ENCODE measurements at regions not wholly inside any gene's neighbourhood (a gene's known extent, or its start where the extent isn't known, plus 50 kb on each side); places are given as distances from the start of the nearest gene placed in this dataset.
A peak's percentile ranks its signal among the peaks of the same experiment; 100 is the strongest.

DNA sequence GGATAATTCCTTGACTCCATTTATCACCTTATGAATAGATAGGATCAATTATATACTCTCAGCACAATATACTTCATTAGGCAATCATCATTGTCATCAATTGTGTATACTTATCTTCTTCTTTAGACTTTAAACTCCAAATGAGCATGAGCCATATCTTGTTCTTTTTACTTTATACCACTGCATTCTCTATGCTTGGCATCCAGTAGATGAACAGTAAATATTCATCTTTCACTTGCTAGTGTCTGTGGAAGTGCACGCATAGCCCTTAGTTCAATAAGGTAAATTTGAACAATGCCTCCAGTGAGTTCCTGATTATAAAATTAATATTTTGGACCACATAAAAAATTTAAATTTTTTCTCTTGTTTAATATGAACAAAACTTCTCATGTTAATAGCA lies 172.3 kb upstream of the SPRY2 start:
- H3K4me3 ChIP-seq (ENCODE audit: low read depth, low read length) = no peak overlapping the region
- no peaks in the 10 kb centered on the region for H3K27me3 ChIP-seq (replicated peaks)
- H3K27ac ChIP-seq = no peak overlapping the region
- no peak for DNase-seq
- TF ChIP-seq, protein P1, sequence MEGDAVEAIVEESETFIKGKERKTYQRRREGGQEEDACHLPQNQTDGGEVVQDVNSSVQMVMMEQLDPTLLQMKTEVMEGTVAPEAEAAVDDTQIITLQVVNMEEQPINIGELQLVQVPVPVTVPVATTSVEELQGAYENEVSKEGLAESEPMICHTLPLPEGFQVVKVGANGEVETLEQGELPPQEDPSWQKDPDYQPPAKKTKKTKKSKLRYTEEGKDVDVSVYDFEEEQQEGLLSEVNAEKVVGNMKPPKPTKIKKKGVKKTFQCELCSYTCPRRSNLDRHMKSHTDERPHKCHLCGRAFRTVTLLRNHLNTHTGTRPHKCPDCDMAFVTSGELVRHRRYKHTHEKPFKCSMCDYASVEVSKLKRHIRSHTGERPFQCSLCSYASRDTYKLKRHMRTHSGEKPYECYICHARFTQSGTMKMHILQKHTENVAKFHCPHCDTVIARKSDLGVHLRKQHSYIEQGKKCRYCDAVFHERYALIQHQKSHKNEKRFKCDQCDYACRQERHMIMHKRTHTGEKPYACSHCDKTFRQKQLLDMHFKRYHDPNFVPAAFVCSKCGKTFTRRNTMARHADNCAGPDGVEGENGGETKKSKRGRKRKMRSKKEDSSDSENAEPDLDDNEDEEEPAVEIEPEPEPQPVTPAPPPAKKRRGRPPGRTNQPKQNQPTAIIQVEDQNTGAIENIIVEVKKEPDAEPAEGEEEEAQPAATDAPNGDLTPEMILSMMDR (IDR thresholded peaks at IDR 0.05; ENCODE audit: low read depth, low read length, missing control alignments) = no peak
- no peaks in the 10 kb centered on the region for H3K36me3 ChIP-seq (replicated peaks)
- in situ Hi-C loops (cut with HindIII; ENCODE audit: low pct_ligation_motif_present, low sequenced_read_pairs) = no loop called here

DNA sequence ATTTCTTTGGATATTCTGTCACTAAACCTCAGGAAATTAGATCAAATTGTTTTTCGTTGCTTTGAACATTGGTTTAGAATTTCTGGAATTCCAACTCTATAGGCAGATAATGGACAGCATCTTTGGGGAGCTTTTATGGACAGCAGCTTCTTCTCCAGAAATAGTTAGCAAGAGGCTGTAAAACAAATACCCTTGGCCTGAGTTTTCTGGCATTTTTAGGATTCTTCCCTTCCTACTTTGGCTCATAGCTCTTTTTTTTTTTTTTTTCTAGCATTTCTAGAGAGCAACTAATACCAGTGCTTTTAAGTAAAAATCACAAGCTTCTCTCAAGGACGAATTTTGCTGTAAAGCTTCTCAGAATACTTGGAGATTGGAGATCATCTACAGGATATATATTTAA lies 169.8 kb upstream of the SPRY2 start:
- H3K27me3 ChIP-seq (replicated peaks) = no peaks in the 10 kb centered on the region
- in situ Hi-C loops (cut with HindIII; ENCODE audit: low pct_ligation_motif_present, low sequenced_read_pairs) = no loop called here
- no peak overlapping the region for H3K4me3 ChIP-seq (ENCODE audit: low read depth, low read length)
- no peaks in the 10 kb centered on the region for H3K36me3 ChIP-seq (replicated peaks)
- TF ChIP-seq, protein P1 (IDR thresholded peaks at IDR 0.05; ENCODE audit: low read depth, low read length, missing control alignments) = no peak
- DNase-seq = no peak
- H3K27ac ChIP-seq = no peak overlapping the region

DNA sequence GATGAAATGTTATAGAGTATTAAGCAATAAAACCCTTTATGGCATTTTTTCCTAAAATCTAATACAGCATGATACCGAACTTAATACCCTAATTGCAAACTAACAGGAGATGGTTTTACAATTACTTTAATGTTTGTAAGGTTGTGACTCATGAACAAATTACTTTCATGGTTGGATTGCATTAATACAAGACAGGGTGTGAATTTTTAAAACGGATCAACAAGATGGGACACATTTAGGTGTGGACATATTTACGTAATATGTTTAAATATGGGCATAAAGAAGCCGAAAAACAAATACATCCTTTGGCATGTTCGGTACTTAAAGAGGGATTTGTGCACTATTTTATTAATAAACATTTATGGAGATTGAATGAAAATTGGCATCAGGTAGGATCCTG lies 168.3 kb upstream of the SPRY2 start:
- TF ChIP-seq, protein P1 (IDR thresholded peaks at IDR 0.05; ENCODE audit: low read depth, low read length, missing control alignments) = no peak
- H3K36me3 ChIP-seq (replicated peaks) = no peaks in the 10 kb centered on the region
- in situ Hi-C loops (cut with HindIII; ENCODE audit: low pct_ligation_motif_present, low sequenced_read_pairs) = no loop called here
- no peak for DNase-seq
- no peak overlapping the region for H3K27ac ChIP-seq
- no peaks in the 10 kb centered on the region for H3K27me3 ChIP-seq (replicated peaks)
- H3K4me3 ChIP-seq (ENCODE audit: low read depth, low read length) = no peak overlapping the region

DNA sequence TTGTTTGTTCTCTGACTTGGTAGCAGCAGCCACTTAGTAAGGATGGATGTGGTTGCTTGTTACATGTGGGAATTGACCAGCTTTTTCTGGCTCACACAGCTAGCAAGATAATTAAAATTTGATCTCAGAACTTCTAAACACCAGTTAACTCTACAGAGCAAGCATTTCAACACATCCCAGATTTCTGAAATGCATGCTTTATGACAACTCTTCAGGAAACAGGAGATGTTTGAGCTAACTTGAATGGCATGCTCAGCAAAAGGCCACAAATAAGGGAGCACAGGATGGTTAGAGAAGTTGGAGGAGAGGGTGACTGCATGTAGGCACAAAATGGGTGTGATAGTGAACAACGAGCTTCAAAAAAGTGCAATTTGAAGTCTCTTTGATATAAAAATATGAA lies 167.1 kb upstream of the SPRY2 start:
- in situ Hi-C loops (cut with HindIII; ENCODE audit: low pct_ligation_motif_present, low sequenced_read_pairs) = no loop called here
- Histone ChIP-seq H3K4me3 (ENCODE audit: low read depth, low read length) (no peak overlapping the region), H3K36me3 (replicated peaks) (no peaks in the 10 kb centered on the region), H3K27me3 (replicated peaks) (no peaks in the 10 kb centered on the region), H3K27ac (no peak overlapping the region)
- DNase-seq = peak; percentile 11
- TF ChIP-seq, protein P1 (IDR thresholded peaks at IDR 0.05; ENCODE audit: low read depth, low read length, missing control alignments) = no peak

DNA sequence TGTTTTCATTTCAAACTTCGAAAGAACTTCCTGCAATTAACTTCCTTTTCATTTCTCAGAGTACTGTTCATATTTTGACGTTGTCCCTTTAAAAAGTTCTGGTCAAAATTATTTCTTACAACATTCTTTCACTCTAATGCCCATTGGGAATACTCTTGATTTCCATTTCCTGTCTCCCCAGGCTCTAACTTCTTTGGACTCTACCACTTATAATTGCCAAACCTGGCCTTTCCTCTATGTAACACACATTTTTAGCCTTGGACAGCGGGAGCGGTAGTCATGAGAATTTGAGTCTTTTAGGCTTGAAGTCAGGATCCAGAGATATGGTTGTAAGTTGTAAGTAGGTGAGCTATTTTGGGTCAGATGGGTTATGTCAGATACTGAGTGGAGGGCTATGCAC lies 163.5 kb upstream of the SPRY2 start:
- in situ Hi-C loops (cut with HindIII; ENCODE audit: low pct_ligation_motif_present, low sequenced_read_pairs) = no loop called here
- no peak overlapping the region for H3K4me3 ChIP-seq (ENCODE audit: low read depth, low read length)
- H3K27me3 ChIP-seq (replicated peaks) = no peaks in the 10 kb centered on the region
- TF ChIP-seq, protein P1 (IDR thresholded peaks at IDR 0.05; ENCODE audit: low read depth, low read length, missing control alignments) = no peak
- H3K27ac ChIP-seq = no peak overlapping the region
- DNase-seq = no peak
- no peaks in the 10 kb centered on the region for H3K36me3 ChIP-seq (replicated peaks)

DNA sequence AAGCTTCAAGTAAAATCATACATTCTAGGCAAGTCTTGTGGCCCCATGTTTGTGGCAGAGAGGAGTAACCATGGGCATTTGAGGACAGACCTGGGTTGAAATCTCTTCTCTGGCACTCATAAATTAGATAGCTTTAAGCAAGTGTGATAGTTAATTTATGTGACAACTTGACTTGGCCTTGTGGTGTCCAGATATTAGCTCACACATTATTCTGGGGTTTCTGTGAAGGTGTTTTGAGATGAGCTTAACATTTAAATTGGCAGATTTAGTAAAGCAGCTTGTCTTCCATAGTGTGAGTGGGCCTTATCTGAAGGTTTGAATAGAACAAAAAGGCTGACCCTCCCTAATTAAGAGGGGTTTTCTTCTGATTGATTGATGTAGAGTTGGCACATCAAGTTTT lies 161.4 kb upstream of the SPRY2 start:
- H3K36me3 ChIP-seq (replicated peaks) = no peaks in the 10 kb centered on the region
- no peaks in the 10 kb centered on the region for H3K27me3 ChIP-seq (replicated peaks)
- H3K27ac ChIP-seq = no peak overlapping the region
- TF ChIP-seq, protein P1 (IDR thresholded peaks at IDR 0.05; ENCODE audit: low read depth, low read length, missing control alignments) = no peak
- in situ Hi-C loops (cut with HindIII; ENCODE audit: low pct_ligation_motif_present, low sequenced_read_pairs) = no loop called here
- DNase-seq = no peak
- no peak overlapping the region for H3K4me3 ChIP-seq (ENCODE audit: low read depth, low read length)
